HG03432 (cell line): ENCODE measurements at regions not wholly inside any gene's neighbourhood (a gene's known extent, or its start where the extent isn't known, plus 50 kb on each side); places are given as distances from the start of the nearest gene placed in this dataset.
"Not testable (repeated sequence)": the region's sequence is repeated elsewhere in the genome, so short reads cannot be mapped to it uniquely, and the experiment has no call there.

ENCODE experiments used
- ATAC-seq: cut with Tn5 transposase; IDR thresholded peaks from one replicate; pipeline ENCODE4 v1.9.1; 2021; ENCODE audit warnings: mild to moderate bottlenecking, moderate library complexity; ENCODE audit not compliant: unreplicated experiment

- no peak for ATAC-seq
Observed at GRCh38 chr2:41031282-41031681, 579.4 kb upstream of the SLC8A1 start.

- ATAC-seq: no peak
Observed at GRCh38 chr2:41032715-41033114, 580.8 kb upstream of the SLC8A1 start.

GRCh38 chr2:41033127-41033526 is 581.2 kb upstream of the SLC8A1 start:
- no peak for ATAC-seq

GRCh38 chr2:41038408-41038807 is 586.5 kb upstream of the SLC8A1 start:
- no peak for ATAC-seq

GRCh38 chr2:41039750-41040149 is 587.9 kb upstream of the SLC8A1 start:
- ATAC-seq: not testable (repeated sequence)

GRCh38 chr2:41040782-41041520 is 589.1 kb upstream of the SLC8A1 start:
- no peak for ATAC-seq

GRCh38 chr2:41042343-41042742 is 590.5 kb upstream of the SLC8A1 start:
- ATAC-seq: no peak

GRCh38 chr2:41061356-41061755 is 609.5 kb upstream of the SLC8A1 start:
- ATAC-seq: no peak

GRCh38 chr2:41062336-41062735 is 610.4 kb upstream of the SLC8A1 start:
- no peak for ATAC-seq

- no peak for ATAC-seq
Observed at GRCh38 chr2:41066168-41066567, 614.3 kb upstream of the SLC8A1 start.

- no peak for ATAC-seq
Observed at GRCh38 chr2:41068740-41069139, 616.9 kb upstream of the SLC8A1 start.

- ATAC-seq: no peak
Observed at GRCh38 chr2:41078341-41078740, 626.5 kb upstream of the SLC8A1 start.

- ATAC-seq: no peak
Observed at GRCh38 chr2:41079011-41079410, 627.1 kb upstream of the SLC8A1 start.

- no peak for ATAC-seq
Observed at GRCh38 chr2:41084321-41084720, 632.4 kb upstream of the SLC8A1 start.

- ATAC-seq: no peak
Observed at GRCh38 chr2:41087946-41088345, 636.1 kb upstream of the SLC8A1 start.

GRCh38 chr2:41101281-41101680 is 649.4 kb upstream of the SLC8A1 start:
- ATAC-seq: no peak

GRCh38 chr2:41109744-41110143 is 657.9 kb upstream of the SLC8A1 start:
- ATAC-seq: no peak

- ATAC-seq: no peak
Observed at GRCh38 chr2:41111836-41112627, 660.1 kb upstream of the SLC8A1 start.

- ATAC-seq: no peak
Observed at GRCh38 chr2:41116106-41116797, 664.4 kb upstream of the SLC8A1 start.

GRCh38 chr2:41119489-41119888 is 667.6 kb upstream of the SLC8A1 start:
- ATAC-seq: no peak

- ATAC-seq: no peak
Observed at GRCh38 chr2:41123341-41123740, 671.5 kb upstream of the SLC8A1 start.

GRCh38 chr2:41127351-41127750 is 675.5 kb upstream of the SLC8A1 start:
- ATAC-seq: no peak
